Lower lobe of right lung (tissue), 2 donors: ENCODE measurements at regions not wholly inside any gene's neighbourhood (a gene's known extent, or its start where the extent isn't known, plus 50 kb on each side); places are given as distances from the start of the nearest gene placed in this dataset.
A peak's percentile ranks its signal among the peaks of the same experiment; 100 is the strongest.

ENCODE experiments used
- ATAC-seq, 2 donors: fragments of 200-7000 bp; cut with Tn5 transposase; one replicate each; pipeline ENCODE4 v1.9.1; 2020 to 2022; ENCODE audit warnings: mild to moderate bottlenecking in 2 of 2, moderate library complexity in 2 of 2
- DNase-seq: peaks from one replicate; pipeline ENCODE4 v3.0.0-alpha.2; 2020
- H3K27ac ChIP-seq: fragments of 200-600 bp; one replicate; pipeline ENCODE4 v1.8.0; 2022
- H3K27me3 ChIP-seq: fragments of 200-600 bp; one replicate; pipeline ENCODE4 v1.8.0; 2022; ENCODE audit warnings: low read depth
- H3K36me3 ChIP-seq: fragments of 200-600 bp; one replicate; pipeline ENCODE4 v1.8.0; 2022; ENCODE audit warnings: mild to moderate bottlenecking
- H3K4me1 ChIP-seq: fragments of 200-600 bp; one replicate; pipeline ENCODE4 v1.8.0; 2022
- H3K4me3 ChIP-seq: fragments of 200-600 bp; one replicate; pipeline ENCODE4 v1.8.0; 2022; ENCODE audit warnings: mild to moderate bottlenecking
- H3K9me3 ChIP-seq: fragments of 200-600 bp; one replicate; pipeline ENCODE4 v1.8.0; 2022
- intact Hi-C: fragments of 100-400 bp; cut with DNase I; formaldehyde crosslinking; loops from one replicate; pipeline ENCODE4 v1.11.0; 2022
- TF ChIP-seq, protein P1 (sequence below): fragments of 200-600 bp; IDR thresholded peaks from one replicate; pipeline ENCODE4 v1.8.0; 2022; ENCODE audit warnings: antibody characterized with exemption, mild to moderate bottlenecking
- donor health status: DM: no; HTN: yes; CAD: no; lungs with severe emphysema.

DNA sequence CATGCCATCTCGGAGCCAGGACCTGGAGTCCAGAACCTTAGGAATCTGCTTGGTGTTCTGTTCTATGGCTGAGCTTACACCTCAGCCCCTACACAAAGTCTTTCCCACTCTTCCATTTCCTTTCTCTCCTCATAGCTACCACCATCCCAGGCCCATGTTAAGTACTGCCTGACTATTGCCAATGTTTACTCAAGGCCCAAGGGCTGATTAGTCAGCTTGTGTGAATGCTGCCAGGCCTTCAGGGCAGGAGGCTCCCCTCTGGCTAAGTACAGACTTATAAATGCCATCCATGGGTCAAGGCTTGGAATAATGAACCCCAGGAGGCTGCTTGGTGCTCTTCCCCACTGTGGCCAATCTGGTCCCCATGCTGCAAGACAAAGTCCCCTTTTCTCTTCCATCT is 411.6 kb upstream of the MAGEB18 start:
- H3K9me3 ChIP-seq = no peaks in the 10 kb centered on the region
- no peaks in the 10 kb centered on the region for H3K27me3 ChIP-seq
- TF ChIP-seq, protein P1, sequence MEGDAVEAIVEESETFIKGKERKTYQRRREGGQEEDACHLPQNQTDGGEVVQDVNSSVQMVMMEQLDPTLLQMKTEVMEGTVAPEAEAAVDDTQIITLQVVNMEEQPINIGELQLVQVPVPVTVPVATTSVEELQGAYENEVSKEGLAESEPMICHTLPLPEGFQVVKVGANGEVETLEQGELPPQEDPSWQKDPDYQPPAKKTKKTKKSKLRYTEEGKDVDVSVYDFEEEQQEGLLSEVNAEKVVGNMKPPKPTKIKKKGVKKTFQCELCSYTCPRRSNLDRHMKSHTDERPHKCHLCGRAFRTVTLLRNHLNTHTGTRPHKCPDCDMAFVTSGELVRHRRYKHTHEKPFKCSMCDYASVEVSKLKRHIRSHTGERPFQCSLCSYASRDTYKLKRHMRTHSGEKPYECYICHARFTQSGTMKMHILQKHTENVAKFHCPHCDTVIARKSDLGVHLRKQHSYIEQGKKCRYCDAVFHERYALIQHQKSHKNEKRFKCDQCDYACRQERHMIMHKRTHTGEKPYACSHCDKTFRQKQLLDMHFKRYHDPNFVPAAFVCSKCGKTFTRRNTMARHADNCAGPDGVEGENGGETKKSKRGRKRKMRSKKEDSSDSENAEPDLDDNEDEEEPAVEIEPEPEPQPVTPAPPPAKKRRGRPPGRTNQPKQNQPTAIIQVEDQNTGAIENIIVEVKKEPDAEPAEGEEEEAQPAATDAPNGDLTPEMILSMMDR = no peak
- ATAC-seq = peak in 1 of 2 donors; percentile 36
- DNase-seq = no peak
- no peaks in the 10 kb centered on the region for H3K4me1 ChIP-seq
- H3K27ac ChIP-seq = no peak overlapping the region
- intact Hi-C loops = no loop called here
- no peaks in the 10 kb centered on the region for H3K36me3 ChIP-seq
- no peak overlapping the region for H3K4me3 ChIP-seq

DNA sequence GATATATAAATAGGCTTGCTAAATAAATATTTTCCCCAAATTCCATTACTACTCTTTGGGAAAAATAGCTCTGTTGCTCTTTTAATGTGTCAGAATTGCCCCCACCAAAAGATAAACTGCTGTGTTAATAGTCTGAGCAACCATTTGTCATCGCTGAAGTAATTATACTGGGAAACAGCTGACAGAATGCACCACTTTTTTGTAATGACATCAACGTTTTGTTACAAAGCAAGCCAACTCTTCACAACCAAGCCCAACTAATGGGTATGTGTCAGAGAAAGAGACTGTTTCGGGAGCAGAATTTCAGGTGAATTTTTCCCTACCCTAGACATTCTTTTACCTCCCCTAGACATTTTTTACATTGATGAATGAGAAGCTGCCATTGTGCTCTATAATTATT is 405.0 kb upstream of the MAGEB18 start:
- ATAC-seq (no peak), DNase-seq (no peak)
- H3K4me1 ChIP-seq = no peaks in the 10 kb centered on the region
- H3K4me3 ChIP-seq = no peak overlapping the region
- H3K27ac ChIP-seq = no peak overlapping the region
- intact Hi-C loops = no loop called here
- H3K9me3 ChIP-seq = no peaks in the 10 kb centered on the region
- TF ChIP-seq, protein P1 = no peak
- no peaks in the 10 kb centered on the region for H3K27me3 ChIP-seq
- no peaks in the 10 kb centered on the region for H3K36me3 ChIP-seq

DNA sequence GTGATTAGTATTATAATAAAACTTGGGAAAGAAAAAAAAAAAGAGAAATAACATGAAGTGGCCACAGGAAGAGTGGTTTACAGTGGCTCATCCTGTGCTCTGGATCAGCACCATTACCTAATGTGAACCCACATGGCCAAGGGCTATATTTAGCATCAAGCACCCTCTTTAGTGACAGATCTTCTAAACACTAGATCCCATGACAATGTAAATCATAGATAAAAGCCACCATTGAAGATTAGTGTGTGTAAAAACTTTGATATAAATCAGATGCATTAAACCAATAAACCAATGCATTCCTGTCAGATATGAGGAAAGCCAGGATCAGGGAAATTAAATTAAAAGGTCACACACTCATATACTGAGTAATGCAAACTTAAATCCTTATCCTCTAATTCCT is 400.6 kb upstream of the MAGEB18 start:
- H3K4me3 ChIP-seq = no peak overlapping the region
- H3K9me3 ChIP-seq = no peaks in the 10 kb centered on the region
- DNase-seq (no peak), ATAC-seq (no peak)
- no peak overlapping the region for H3K27ac ChIP-seq
- intact Hi-C loops = no loop called here
- no peaks in the 10 kb centered on the region for H3K36me3 ChIP-seq
- TF ChIP-seq, protein P1 = no peak
- H3K4me1 ChIP-seq = no peaks in the 10 kb centered on the region
- no peaks in the 10 kb centered on the region for H3K27me3 ChIP-seq

DNA sequence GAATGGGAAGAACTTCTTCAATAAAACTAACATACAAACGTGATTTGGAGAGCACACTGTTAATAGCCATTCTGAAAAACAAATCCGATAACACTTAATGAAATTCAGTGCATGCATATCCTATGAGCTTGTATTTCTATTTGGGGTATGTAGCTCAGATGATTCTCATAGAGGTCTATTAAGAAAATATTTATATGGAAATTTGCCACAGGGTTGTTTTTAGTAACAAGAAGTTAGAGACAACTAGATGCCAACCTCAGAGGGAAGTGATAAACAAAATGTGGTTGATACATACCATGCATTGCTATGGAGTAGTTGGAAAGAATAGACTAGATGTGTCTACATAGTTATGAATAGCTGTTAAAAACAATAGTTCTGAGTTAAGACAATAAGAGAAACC is 395.8 kb upstream of the MAGEB18 start:
- no peak overlapping the region for H3K4me3 ChIP-seq
- no peaks in the 10 kb centered on the region for H3K9me3 ChIP-seq
- no peaks in the 10 kb centered on the region for H3K4me1 ChIP-seq
- H3K27ac ChIP-seq = no peak overlapping the region
- intact Hi-C loops = no loop called here
- TF ChIP-seq, protein P1 = no peak
- H3K27me3 ChIP-seq = no peaks in the 10 kb centered on the region
- H3K36me3 ChIP-seq = no peaks in the 10 kb centered on the region
- no peak for DNase-seq
- no peak for ATAC-seq

DNA sequence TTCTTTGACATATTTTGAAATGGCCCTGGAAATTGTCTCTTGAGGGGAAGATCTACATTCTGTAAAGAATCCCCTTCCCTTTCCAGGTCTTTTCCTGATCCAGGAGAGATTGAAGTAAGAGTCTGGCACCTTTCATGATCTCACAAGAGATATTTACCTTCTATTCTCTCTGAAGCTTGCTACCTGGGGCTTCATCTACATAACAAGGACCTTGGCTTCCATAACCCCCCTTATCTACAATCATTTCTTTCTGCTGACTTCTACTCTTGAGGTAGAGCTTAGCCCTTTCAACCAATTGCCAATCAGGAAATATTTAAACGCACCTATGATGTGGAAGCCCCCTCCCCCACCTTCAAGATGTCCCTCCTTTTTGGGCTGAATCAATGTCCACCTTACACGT is 383.7 kb upstream of the MAGEB18 start:
- Histone ChIP-seq H3K36me3 (no peaks in the 10 kb centered on the region), H3K27me3 (no peaks in the 10 kb centered on the region), H3K9me3 (no peaks in the 10 kb centered on the region), H3K4me1 (no peaks in the 10 kb centered on the region), H3K27ac (no peak overlapping the region), H3K4me3 (no peak overlapping the region)
- TF ChIP-seq, protein P1 = no peak
- intact Hi-C loops = no loop called here
- no peak for ATAC-seq
- no peak for DNase-seq

DNA sequence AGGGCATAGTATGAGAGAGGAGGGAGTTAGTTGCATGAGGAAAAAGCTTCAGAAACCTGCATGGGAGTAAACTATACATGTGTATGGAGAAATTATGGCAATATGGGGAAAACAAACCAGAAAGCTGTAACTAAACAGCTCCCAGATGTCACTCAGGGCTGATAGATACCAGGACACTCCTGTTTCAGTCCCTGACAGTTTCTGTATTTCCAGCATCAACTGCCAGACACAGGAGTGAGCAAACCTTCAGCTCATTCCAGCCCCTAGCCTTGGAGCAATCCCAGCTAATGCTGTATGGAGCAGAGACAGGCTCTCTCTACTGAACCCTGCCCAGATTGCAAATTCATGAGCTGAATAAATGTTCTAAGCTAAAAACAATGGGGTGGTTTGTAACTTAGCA is 382.9 kb upstream of the MAGEB18 start:
- ATAC-seq (no peak), DNase-seq (no peak)
- H3K36me3 ChIP-seq = no peaks in the 10 kb centered on the region
- H3K27me3 ChIP-seq = no peaks in the 10 kb centered on the region
- intact Hi-C loops = no loop called here
- TF ChIP-seq, protein P1 = no peak
- H3K27ac ChIP-seq = no peak overlapping the region
- no peaks in the 10 kb centered on the region for H3K4me1 ChIP-seq
- H3K4me3 ChIP-seq = no peak overlapping the region
- H3K9me3 ChIP-seq = no peaks in the 10 kb centered on the region
